ENCODE measurements at regions not wholly inside any gene's neighbourhood (a gene's known extent, or its start where the extent isn't known, plus 50 kb on each side); places are given as distances from the start of the nearest gene placed in this dataset.

DNA sequence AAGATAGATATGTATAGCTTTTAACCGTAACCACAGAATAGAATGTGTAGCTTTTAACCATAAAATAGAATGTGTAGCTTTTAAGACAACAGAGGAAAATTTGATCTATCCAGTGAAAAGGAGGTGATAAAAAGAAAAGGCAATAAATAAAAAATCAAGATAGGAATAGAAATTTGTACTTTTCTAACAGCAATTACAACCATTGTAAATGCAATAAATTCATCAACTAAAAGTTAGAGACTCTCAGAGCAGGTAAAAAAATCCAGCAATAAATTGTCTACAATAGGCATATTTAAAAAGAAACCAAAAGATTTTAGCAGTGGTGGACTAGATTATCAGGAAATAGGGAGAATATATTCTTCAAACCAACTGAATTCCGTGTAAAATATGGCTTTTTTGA is 63.8 kb upstream of the ABHD2 start:
- no peak for TF ChIP-seq CREM (IDR thresholded peaks at IDR 0.05; ENCODE audit: low read depth)
- TF ChIP-seq HDAC2 (IDR thresholded peaks at IDR 0.05), result no peak

Data from GM12878 (cell line).